Fibroblast of lung (primary cell): ENCODE measurements at regions not wholly inside any gene's neighbourhood (a gene's known extent, or its start where the extent isn't known, plus 50 kb on each side); places are given as distances from the start of the nearest gene placed in this dataset.

Experiments used
- CTCF ChIP-seq, 2 donors: IDR thresholded peaks in 1 of 2; conservative IDR thresholded peaks in 1 of 2; 1 replicate in 1 of 2; 2 replicates in 1 of 2; pipeline ENCODE4 v1.5.1; 2011 to 2012; ENCODE audit warnings: low read length in 2 of 2, control low read depth in 1 of 2, inconsistent platforms in 1 of 2, low read depth in 1 of 2, mild to moderate bottlenecking in 1 of 2
- EZH2 ChIP-seq: IDR thresholded peaks from 2 replicates; pipeline ENCODE4 v1.5.1; 2012; ENCODE audit warnings: low read length, control low read depth, mild to moderate bottlenecking; ENCODE audit errors: missing control alignments

GRCh38 chr10:56975513-56975912 lies 614.5 kb upstream of the ZWINT start:
- TF ChIP-seq CTCF (conservative IDR thresholded peaks at IDR 0.05 in 1 of 2, IDR thresholded peaks at IDR 0.05 in 1 of 2; ENCODE audit: low read depth in 1 of 2, low read length in 2 of 2) (no peak), EZH2 (no peak)
